NCI-H345 treated with DMSO at 0.1 percent for 48 hours (cell line): ENCODE measurements at regions not wholly inside any gene's neighbourhood (a gene's known extent, or its start where the extent isn't known, plus 50 kb on each side); places are given as distances from the start of the nearest gene placed in this dataset.

Source experiments
- DNase-seq: peaks from one replicate; lab custom pipeline; 2025; ENCODE audit not compliant: unreplicated experiment; lab: John Stamatoyannopoulos, UW

DNA sequence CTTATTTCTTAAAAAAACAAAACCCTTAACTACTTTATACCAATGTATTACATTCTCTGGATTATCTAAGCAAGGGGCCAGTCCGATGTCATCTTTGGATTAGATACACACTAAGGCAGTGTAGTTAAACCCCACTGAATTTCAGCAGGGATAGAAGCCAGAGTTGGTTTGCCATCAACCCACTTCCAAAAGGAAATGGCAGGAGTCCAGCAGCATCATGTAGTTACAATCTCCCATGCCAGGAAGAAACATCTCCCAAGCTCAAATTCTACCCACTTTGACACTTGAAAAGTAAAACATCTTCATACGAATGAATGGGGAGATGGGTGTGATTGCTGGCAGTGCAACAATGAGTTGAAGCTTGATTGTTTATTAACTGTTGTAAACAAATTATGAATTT, 203.5 kb upstream of the PLXNC1 start:
- DNase-seq: no peak

DNA sequence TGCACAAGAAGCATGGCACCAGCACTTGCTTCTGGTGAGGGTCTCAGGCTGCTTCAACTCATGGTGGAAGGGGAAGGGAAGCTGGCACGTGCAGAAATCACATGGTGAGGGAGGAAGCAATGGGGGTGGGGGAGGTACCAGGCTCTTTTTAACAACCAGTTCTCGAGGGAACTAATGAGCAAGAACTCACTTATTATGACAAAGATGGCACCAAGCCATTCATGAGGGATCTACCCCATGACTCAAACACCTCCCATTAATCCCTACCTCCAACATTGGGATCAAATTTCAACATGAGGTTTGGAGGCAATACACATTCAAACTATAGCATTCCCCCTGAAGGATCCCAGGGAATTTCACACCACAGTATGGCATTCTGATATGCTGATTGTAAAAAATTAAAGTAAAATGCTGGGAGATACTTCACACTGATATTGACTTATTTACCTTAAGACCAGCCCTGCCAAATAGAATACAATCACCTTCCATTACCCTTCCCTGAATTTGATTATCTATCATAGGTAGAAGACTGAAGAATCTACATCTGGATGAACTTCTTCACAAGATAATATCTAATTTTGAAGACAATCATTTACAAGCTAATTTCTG, 201.7 kb upstream of the PLXNC1 start:
- no peak for DNase-seq

DNA sequence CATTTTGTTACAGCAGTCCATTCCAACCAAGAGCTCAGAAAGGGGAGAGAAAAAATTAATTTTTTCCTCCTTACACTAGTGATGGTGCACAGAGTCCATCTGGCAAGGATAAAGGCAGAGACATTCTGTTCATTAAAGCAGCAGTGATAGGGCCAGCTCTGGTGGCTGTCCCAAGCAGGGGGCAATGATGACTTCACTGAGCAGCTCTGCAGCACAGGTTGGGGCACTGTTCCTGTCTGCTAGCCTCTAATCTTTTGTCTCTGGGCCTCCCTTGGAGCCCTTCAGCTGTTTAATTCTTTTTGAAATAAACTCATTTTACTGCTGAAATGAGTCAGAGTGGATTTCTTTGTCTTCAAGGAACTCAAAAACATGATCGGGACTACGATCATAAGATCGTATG, 200.9 kb upstream of the PLXNC1 start:
- DNase-seq: no peak

DNA sequence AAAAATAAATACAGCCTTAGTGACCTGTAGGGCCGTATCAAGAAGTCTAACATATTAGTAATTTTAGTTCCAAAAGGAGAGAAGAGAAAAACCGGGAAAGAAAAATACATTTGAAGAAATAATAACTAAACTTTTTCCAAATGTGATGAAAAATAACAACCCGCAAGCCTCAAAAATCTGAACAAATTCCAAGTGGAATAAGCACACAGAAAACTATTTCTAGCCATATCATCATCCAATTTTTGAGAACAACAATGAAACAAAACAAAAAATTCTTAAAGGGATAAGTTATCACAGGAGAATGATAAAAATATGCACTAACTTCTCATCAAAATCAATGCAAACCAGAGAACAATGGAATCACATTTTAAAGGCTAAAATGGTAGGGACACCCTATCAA, 198.1 kb upstream of the PLXNC1 start:
- DNase-seq: no peak

DNA sequence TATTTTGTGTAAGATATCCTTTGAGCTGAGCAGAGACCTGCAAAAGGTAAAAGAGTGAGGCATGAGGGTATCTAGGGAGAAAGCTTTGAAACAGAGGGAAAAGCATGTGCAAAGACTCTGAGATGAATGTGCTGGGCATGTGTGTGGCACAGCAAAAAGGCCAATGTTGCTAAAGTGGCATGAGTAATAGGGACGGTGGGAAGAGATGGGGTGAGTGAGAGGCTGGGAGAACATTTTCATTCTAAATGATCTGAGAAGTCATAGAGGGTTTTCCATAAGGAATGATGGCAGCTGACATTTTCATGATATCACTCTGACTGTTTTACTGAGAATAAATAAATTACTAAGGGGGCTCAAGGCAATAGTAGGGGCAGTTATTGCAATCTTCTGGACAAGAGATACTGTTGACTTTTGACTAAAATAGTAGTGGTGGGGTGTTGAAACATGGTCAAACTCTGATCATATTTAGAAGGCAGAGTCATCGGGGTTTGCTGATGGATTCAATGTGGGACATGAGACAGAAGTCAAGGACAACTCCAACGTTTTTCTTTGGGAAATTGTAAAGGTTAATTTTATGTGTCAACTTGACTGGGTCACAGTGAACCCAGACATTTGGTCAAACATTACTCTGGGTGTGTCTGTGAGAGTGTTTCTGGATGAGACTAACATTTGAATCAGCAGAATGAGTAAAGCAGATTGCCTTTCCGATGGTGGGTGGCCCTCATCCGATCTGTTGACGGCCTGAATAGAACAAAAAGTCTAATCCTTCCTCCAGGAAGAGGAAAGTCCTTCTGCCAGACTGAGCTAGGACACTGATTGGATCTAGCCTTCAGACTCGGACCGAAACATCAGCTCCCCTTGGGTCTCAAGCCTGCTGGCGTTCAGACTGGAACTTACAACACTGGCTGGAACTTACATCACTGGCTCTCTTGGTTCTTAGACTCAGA, 193.9 kb upstream of the PLXNC1 start:
- DNase-seq: no peak

DNA sequence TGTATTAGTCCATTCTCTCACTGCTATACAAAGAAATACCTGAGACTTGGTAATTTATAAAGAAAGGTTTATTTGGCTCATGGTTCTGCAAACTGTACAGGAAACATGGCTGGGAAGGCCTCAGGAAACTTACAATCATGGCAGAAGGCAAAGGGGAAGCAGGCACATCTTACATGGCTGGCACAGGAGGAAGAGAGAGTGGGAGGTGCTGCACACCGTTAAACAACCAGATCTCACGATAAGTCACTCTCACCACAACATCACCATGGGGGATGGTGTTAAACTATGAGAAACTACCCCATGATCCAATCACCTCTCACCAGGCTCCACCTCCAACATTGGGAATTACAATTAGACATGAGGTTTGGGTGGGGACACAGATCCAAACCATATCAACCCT, 191.8 kb upstream of the PLXNC1 start:
- DNase-seq: no peak

DNA sequence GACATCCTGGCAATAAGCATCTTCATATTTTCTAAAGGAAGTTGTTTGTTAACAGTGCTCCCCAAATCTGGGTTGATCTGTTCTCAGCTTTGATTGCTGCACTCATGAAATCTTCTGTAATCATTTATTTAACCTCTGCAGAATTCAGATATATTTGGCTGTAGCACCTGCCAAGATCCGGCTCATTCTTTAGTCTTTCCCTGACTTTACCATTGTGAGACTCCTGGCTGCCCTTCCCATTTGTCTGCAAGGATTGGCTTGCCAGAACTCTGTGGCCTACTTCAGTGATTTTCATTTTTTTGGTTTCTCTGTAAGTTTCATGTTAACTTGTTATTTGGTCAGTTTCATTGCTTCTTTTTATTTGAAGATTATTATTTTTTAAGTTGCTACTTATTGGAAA, 191.2 kb upstream of the PLXNC1 start:
- no peak for DNase-seq

DNA sequence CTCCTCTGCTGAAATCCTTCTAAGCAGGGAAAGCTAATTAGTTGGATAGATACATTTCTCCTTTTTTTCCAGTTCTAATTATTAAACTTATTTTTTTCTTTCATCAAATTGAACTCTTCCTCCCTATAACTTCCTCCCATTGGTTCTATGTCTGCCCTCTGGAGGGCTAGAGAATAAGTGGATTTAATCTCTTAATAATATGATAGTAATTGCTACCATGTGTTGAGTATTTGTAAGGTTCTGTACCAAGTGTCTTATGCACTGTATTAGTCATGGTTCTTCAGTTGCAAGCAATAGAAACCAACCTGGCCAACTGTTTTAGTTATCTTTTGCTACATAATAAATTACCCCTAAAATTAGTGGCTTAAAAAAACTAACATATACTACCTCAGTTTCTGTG, 190.5 kb upstream of the PLXNC1 start:
- no peak for DNase-seq

DNA sequence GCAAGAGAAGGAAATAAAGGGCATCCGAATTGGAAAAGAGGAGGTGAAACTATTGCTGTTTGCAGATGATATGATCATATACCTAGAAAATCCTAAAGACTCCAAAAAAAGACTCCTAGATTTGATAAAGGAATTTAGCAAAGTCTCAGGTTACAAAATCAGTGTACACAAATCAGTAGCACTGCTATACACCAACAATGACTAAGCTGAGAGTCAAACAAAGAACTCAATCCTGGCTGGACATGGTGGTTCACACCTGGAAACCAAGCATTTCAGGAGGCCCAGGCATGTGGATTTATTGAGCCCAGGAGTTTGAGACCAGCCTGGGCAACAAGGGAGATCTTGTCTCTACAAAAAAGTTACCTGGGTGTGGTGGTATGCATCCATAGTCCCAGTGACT, 188.7 kb upstream of the PLXNC1 start:
- DNase-seq: no peak

DNA sequence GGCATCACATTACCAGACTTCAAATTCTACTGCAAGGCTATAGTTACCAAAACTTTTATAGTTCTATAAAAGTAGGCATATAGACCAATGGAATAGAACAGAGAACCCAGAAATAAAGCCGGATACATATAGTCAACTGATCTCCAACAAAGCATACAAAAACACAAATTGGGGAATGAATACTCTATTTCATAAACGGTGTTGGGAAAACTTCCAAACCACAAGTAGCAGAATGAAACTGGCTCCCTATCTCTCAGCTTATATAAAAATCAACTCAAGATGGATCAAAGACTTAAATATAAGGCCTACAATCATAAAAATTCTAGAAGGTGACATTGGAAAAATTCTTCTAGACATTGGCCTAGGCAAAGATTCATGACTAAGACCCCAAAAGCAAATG, 187.9 kb upstream of the PLXNC1 start:
- no peak for DNase-seq

DNA sequence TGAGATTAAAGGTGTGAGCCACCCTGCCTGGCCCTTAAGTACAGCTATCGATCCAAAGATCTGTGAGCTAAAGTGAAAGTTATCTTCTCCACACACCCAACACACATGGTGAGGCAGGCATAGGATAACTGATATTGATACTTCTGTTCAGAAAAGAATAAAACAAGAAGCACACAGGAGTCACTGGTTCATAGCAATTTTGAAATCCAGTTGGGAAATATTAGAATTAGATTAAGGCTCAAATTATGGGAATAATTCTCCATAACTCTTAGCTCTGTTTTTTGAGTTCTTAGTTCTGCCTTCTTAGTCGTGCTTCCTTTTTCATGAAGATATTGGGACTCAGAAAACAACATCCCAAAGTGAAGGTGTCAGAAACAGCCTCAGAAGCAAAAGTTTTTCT, 186.0 kb upstream of the PLXNC1 start:
- no peak for DNase-seq

DNA sequence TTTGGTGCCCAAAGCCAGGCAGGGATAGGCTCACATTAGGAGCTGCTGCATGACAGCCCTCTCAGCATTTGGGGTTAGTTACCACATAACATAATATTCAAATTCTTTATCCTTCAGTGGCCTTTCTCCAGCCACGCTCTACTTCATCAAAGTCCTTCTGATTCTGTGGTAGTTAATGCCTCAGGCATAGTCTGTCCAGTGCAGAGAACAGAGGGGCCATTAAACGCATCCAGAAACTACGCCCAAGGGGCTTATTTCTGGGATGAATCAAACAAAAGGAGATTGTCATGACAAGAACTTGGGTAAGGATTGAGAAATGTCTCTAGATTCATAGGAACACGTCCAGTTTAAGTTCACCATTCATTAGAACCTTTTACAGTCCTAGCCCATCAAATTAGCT, 183.4 kb upstream of the PLXNC1 start:
- no peak for DNase-seq

DNA sequence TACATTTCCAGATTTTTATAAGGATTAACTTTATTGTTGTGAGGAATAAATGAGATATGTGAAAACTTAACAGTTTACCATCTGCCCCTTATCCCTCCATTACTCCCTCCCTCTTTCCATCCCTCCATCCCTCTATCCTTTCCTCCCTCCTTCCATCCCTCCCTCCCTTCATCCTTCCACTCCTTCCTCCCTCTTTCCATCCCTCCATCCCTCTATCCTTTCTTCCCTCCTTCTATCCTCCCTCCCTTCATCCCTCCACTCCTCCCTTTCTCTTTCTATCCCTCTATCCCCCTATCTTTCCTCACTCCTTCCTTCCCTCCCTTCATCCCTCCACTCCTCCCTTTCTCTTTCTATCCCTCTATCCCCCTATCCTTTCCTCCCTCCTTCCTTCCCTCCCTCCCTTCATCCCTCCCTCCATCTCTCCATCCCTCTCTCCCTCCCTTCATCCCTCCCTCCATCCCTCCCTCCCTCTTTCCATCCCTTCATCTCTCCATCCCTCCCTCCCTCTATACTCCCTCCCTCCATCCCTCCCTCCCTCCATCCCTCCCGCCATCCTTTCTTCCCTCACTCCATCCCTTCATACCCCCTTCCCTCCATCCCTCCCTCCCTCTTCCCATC, 181.8 kb upstream of the PLXNC1 start:
- no peak for DNase-seq

DNA sequence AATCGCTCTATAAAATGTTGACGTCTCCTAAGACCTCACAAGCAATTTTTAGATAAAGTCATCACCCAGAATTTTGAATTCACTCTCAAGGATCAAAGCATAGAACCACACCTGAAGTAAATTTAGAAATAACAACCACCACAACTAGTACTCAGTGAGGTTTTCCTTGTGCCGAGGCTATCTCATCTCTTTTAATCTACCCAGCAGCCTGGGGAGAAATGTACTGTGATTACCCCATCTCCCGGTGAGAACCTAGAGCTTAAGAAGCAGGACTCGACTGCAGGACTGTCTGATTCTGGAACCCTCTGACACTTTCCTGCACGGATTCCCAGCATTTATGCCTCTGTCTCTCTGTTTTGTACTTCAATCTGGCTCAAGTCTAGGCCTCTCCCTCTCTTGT, 180.9 kb upstream of the PLXNC1 start:
- no peak for DNase-seq

DNA sequence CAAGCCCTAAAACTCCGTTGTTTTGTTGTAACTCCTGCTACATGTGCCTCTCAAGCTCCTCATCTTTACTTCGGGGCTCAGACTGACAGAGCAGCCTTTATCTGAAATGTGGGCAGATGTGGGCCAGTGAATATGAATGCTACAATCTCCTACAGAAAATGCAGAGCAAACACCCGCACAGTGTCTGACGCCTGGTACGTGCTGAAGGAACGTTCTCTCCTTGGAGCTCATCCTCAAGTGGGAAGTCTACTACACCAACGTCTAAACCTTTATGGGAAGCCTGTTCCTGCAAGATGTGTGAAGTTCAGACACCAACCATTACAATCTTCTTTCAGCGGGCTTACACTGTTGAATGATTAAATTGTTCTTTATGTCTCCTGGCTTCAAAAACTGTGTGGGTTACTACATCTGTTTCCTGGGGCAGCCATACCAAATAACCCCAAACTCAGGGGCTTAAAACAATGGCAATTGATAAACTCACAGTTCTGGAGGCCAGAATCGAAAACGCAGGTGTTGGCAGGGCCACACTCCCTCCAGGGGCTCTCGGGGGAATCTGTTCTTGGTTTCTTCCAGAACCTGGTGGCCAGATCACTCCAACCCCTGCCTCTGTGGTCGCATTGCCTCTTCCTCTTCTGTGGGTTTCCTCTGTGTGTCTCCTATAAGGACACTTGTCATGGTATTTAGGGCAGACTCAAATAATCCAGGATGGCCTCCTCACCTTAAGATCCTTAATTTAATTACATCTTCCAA, 179.7 kb upstream of the PLXNC1 start:
- DNase-seq: no peak

DNA sequence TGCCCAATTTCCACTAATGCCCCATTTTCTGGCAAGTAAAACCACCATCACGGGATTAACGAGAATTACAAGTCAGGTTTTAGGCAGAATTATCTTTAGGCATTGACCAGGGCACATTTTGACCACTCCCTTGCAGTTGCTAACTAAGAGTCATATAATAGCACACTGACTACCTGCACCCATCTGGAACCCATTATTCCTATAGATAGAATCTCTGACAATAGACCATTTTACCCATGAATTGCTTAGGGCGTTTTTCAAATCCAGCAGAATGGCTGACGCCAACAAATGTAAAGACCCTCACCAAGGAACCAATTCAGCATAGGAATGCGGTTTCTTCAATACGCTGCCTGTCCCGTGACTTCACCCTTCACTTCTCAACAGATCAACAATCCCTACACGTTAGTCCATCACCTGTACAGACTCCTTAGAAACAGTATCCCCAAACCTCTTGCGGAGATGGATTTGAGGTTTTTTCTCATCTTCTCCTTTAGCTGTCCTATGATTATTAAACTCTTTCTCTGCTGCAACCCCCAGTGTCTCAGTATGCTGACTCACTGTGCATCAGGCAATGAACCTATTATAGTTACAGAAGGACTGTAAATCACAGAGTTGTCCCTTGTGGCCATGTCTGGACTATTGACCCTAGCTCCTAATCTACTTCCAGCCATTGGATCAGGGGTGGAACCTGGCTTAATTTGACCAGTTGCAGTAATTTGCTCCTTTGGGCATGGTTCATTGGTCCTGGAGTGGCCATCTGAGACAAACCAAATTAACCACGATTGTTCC, 177.3 kb upstream of the PLXNC1 start:
- DNase-seq: no peak

DNA sequence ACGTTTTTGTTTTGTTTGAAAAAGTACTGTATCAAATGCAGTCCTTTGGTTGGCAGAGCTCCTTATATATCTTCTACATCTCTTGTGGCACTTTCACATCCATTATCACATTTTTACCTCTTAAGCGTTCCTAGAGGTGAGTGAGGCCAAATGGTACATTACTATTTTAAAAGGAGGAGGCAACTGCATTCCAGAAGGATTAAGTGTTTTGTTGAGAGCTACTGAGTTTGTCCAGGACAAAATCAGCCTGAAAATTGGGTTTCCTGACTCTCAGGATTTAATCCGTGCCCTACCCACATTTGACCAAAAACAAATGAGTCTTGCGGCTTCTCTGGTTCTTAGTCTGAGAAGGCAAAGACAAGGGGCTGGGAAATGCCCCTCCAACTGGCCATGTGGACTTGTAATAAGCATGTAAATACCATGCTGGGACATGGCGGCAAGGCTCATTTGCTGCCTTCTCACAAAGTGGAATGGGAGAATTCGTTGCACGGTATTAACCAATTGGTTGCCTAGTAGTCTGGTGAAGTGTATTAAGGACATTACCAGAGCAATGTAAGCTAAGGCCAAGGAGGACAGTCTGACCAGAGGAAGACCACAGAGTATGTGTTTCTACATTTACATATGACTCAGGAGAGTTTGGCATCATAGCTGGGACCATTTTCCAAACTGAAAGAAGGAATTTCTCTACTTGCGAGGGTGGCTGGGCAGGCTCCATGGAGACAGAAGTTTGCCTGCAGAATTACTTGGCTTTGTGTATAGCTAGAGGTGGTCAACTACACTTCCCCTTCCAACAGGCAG, 175.8 kb upstream of the PLXNC1 start:
- no peak for DNase-seq

DNA sequence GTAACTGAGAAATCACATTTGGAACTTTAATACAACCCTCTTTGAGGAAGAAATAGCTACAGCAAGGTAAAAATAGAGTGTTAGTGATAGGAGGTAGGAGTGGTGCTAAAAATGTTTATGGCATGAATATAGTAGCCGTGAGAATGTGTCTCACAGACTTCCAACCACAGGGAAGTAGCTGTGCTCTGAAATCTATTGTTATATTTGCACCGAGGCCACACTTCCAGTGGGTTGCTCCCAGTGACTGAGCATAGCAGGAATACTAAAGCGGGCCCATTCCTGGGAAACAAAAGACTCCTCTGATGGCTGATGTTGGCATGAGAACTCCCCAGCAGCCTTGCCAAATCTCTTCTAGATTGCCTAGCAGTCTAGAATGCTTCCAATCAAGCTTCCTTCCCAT, 174.1 kb upstream of the PLXNC1 start:
- DNase-seq: no peak

DNA sequence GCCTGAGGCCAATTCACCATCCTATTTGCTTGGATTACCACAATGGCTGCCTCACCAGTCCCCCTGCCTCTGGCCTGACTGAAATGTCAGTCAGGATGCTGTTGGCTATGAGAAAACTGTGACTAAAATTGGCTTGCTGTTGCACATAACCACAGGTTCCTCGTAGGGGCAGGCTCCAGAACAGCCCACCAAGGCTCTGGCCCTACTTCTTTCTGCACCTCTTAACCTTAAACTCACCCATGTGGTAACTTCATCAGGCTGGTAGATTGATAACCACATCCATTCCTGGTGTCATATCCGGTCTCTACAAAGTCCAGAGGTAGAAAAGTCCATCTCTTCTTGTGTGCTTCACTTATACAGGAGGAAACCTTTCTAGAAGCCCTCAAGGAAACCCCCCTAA, 172.4 kb upstream of the PLXNC1 start:
- DNase-seq: no peak

DNA sequence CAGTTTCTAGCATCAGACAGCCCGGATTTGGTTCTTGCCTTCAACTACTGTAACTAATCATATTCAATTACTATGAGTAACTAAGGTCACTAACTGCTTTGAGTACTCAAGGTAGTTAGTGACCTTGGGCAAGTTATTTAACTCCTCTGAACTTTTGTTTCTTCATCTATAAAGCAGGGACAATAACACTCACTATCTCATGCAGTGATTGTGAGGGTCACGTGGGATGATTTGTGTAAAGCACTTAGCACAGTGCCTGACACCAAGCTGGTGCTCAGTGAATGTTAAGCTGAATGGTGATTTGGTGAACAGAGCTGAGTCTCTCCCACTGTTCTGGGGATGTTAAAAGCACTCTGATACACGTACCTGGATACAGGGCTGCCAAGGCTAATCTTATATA, 171.3 kb upstream of the PLXNC1 start:
- DNase-seq: no peak
